ENCODE measurements at regions not wholly inside any gene's neighbourhood (a gene's known extent, or its start where the extent isn't known, plus 50 kb on each side); places are given as distances from the start of the nearest gene placed in this dataset.
"Not testable (repeated sequence)": the region's sequence is repeated elsewhere in the genome, so short reads cannot be mapped to it uniquely, and the experiment has no call there.

GRCh38 chr2:175827856-175828255, 174.2 kb downstream of the LNPK start:
- no peak for DNase-seq

DNA sequence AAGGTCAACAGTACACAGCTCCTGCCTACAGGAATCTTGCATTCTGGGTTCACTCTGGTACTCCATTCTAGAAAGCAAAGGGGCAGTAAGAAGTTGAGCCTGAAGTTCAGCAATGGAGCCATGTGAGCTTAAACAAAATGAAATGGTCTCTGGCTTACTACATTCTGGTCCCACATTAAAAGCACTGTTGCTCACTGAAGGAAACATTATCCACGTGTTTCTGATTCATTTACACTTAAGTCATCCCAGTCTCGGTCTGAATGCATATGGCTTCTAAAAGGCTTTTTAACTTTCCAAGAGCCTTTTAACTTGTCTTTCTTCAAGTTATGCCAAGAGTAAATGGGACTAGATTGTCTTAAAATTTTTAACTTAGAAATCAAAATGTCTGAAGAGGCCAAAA, 177.8 kb downstream of the LNPK start:
- DNase-seq, result no peak

- no peak for DNase-seq
These were observed 178.4 kb downstream of the LNPK start for GRCh38 chr2:175823707-175824073.

GRCh38 chr2:175823002-175823706, 178.9 kb downstream of the LNPK start:
- no peak for DNase-seq

DNA sequence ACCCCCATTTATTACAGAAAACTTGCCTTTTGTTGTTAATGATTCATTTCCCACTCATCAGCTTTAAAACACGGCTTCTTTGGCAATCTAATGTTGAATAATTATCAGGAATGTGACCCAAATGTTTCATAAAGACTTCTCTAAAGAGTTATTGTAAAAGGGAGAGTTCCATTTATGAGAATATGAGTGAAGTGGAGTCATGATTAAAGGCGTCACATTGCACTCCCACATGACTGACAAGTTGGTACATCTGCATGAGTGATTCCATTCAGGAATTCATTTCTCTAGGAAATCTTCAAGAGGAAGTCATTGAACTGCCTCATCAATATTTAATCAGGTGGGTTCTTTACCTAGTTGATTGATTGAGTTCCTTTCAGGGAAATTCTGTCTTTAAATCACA, 184.8 kb downstream of the LNPK start:
- no peak for DNase-seq

- no peak for DNase-seq
These were observed 186.5 kb downstream of the LNPK start for GRCh38 chr2:175815537-175815936.

DNA sequence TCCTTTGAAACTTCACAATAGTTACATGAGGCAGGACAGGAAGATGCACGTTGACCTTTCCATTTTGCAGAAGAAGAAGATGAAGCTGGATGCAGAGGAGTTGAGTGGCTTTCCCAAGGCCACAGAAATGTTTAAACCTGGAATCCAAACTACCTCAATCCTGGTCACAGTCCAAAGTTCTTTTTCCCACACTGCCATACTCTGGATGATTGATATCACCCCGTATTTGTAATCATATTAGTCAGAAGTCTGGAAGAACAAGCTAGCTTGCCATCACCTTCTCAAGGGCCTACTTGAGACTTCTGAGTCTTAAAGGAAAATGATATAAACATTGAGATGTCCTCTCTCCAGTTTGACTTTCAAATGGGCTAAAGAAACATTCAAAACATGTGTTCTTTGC, 190.1 kb downstream of the LNPK start:
- DNase-seq, result no peak

- no peak for DNase-seq
These were observed 193.2 kb downstream of the LNPK start for GRCh38 chr2:175808858-175809257.

DNA sequence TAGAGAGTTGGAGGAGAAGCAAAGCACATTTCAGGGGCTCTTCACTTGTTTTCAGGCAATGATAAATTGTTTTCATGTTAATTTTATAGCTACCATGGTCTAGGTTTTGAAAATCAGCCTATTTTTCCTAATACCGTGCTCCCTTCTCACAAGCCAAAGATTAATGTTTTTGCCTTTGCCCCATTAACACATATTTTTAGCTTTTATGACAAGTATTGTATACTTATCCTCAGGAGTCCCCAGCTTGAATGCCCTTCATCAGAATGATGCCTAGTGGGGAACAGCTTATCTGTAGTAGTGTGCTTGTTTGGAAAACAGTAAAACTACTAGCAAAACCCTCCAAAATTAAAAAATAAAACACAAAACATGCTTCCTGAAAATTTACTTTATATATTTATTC, 194.0 kb downstream of the LNPK start:
- no peak for DNase-seq

GRCh38 chr2:175807031-175807873, 194.8 kb downstream of the LNPK start:
- no peak for DNase-seq

DNA sequence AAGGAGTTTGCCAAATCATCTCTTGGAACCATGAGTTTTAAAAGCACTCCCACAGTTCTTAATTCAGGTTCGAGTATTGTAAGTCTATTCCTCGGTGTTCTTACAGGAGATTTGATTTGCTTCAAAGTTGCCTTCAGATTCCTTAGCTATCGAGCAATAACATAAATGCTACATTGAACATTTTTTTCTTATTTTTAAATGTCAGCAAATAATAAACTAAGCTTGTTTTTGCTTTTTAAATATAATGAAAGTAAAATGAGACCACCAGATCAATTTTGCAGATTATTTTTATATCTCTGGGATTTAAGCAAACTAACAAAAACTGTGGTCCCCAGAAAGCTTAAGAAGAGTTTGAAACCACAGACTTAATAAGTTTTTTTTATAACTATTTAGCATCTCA, 195.5 kb downstream of the LNPK start:
- no peak for DNase-seq

GRCh38 chr2:175806125-175806490, 196.0 kb downstream of the LNPK start:
- DNase-seq, result no peak

GRCh38 chr2:175805442-175806124, 196.5 kb downstream of the LNPK start:
- no peak for DNase-seq

- DNase-seq, result no peak
These were observed 197.9 kb downstream of the LNPK start for GRCh38 chr2:175804122-175804521.

GRCh38 chr2:175796422-175796821, 205.6 kb downstream of the LNPK start:
- not testable (repeated sequence) for DNase-seq

DNA sequence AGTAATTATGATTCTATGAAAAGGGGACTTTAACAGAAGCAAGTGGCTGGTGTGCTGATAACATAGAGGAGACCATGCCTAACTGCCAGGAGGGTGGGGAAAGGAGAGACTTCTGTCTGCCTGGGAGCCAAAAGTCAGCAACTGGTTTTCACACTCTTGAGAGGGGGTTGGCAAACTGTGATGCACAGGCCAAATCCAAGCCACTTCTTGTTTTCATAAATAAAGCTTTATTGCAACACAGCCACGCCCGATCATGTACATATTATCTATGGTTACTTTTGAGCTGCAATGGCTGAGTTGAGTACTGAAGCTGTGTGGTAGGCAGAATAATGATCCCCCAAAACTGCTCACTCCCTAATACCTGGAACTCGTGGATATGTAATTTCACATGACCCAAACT, 208.4 kb downstream of the LNPK start:
- no peak for DNase-seq

- no peak for DNase-seq
These were observed 209.2 kb downstream of the LNPK start for GRCh38 chr2:175792881-175793280.

- DNase-seq, result no peak
These were observed 209.9 kb downstream of the LNPK start for GRCh38 chr2:175792199-175792598.

- DNase-seq, result no peak
These were observed 215.5 kb downstream of the LNPK start for GRCh38 chr2:175786471-175787124.

GRCh38 chr2:175777337-175777736, 224.7 kb downstream of the LNPK start:
- not testable (repeated sequence) for DNase-seq

DNA sequence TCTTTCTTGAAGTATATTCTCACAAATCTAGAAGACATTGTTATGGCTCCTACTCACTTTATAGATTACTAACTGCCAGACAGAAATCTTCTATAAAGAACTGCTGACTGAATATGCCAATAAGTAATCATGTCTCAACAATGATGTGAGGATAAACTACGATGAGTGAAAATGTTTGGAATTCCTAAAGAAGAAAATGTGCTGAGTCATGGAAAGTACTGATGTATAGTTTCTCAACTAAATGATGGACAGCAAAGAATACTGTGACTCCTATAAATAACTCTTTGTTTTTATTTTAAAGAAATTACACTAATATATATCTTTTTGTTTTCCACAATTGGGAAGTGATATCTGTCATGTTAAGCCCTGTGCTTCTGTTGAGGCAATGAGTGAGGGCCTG, 232.9 kb downstream of the LNPK start:
- no peak for DNase-seq

GRCh38 chr2:175766880-175767279, 235.2 kb downstream of the LNPK start:
- DNase-seq, result no peak

GRCh38 chr2:175755656-175756386, 246.2 kb downstream of the LNPK start:
- DNase-seq, result no peak
